ENCODE measurements at regions not wholly inside any gene's neighbourhood (a gene's known extent, or its start where the extent isn't known, plus 50 kb on each side); places are given as distances from the start of the nearest gene placed in this dataset.

GRCh38 chr4:14583331-14583730 lies 418.9 kb upstream of the CPEB2 start:
- Histone ChIP-seq H3K4me3 (no peak overlapping the region), H3K27me3 (no peaks in the 10 kb centered on the region), H3K36me3 (no peaks in the 10 kb centered on the region), H3K27ac (no peak overlapping the region), H3K4me1 (no peaks in the 10 kb centered on the region), H3K9me3 (no peaks in the 10 kb centered on the region)
- TF ChIP-seq POLR2A (IDR thresholded peaks at IDR 0.05) (no peak), CTCF (IDR thresholded peaks at IDR 0.05) (no peak), EP300 (IDR thresholded peaks at IDR 0.05) (no peak)
- DNase-seq (ENCODE audit: low spot score in 2 of 2) = no peak
- WGBS, 2 donors = 83 to 85% methylated on average over 2 of the region's 2 CpGs

GRCh38 chr4:14583752-14584151 lies 418.5 kb upstream of the CPEB2 start:
- DNase-seq (ENCODE audit: low spot score in 2 of 2) = no peak
- 89 to 92% methylated on average over 7 of the region's 7 CpGs for WGBS, 2 donors
- Histone ChIP-seq H3K27ac (no peak overlapping the region), H3K4me1 (no peaks in the 10 kb centered on the region), H3K27me3 (no peaks in the 10 kb centered on the region), H3K4me3 (no peak overlapping the region), H3K36me3 (no peaks in the 10 kb centered on the region), H3K9me3 (no peaks in the 10 kb centered on the region)
- no peak for TF ChIP-seq CTCF (IDR thresholded peaks at IDR 0.05)
- TF ChIP-seq EP300 (IDR thresholded peaks at IDR 0.05) = no peak
- no peak for TF ChIP-seq POLR2A (IDR thresholded peaks at IDR 0.05)

- Histone ChIP-seq H3K27me3 (no peaks in the 10 kb centered on the region), H3K9me3 (no peaks in the 10 kb centered on the region), H3K4me3 (no peak overlapping the region), H3K27ac (no peak overlapping the region), H3K36me3 (no peaks in the 10 kb centered on the region), H3K4me1 (no peaks in the 10 kb centered on the region)
- TF ChIP-seq POLR2A (IDR thresholded peaks at IDR 0.05) (no peak), EP300 (IDR thresholded peaks at IDR 0.05) (no peak), CTCF (IDR thresholded peaks at IDR 0.05) (no peak)
- no peak for DNase-seq (ENCODE audit: low spot score in 2 of 2)
- WGBS, 2 donors = 86 to 88% methylated on average over 2 of the region's 2 CpGs
These were observed 409.3 kb upstream of the CPEB2 start for GRCh38 chr4:14592950-14593349.

GRCh38 chr4:14596028-14596427 lies 406.3 kb upstream of the CPEB2 start:
- TF ChIP-seq POLR2A (IDR thresholded peaks at IDR 0.05) (no peak), CTCF (IDR thresholded peaks at IDR 0.05) (no peak), EP300 (IDR thresholded peaks at IDR 0.05) (no peak)
- no peak overlapping the region for H3K4me3 ChIP-seq

GRCh38 chr4:14596437-14596836 lies 405.8 kb upstream of the CPEB2 start:
- H3K36me3 ChIP-seq = no peaks in the 10 kb centered on the region
- no peak overlapping the region for H3K27ac ChIP-seq
- DNase-seq (ENCODE audit: low spot score in 2 of 2) = no peak
- 55 to 83% methylated on average over 2 of the region's 2 CpGs for WGBS, 2 donors
- no peaks in the 10 kb centered on the region for H3K9me3 ChIP-seq
- H3K4me1 ChIP-seq = no peaks in the 10 kb centered on the region
- no peaks in the 10 kb centered on the region for H3K27me3 ChIP-seq
- no peak overlapping the region for H3K4me3 ChIP-seq
- no peak for TF ChIP-seq CTCF (IDR thresholded peaks at IDR 0.05)
- no peak for TF ChIP-seq EP300 (IDR thresholded peaks at IDR 0.05)
- no peak for TF ChIP-seq POLR2A (IDR thresholded peaks at IDR 0.05)

More at GRCh38 chr4:14596028-14596427, 406.3 kb upstream of the CPEB2 start:
- no peaks in the 10 kb centered on the region for H3K4me1 ChIP-seq
- no peaks in the 10 kb centered on the region for H3K27me3 ChIP-seq
- H3K9me3 ChIP-seq = no peaks in the 10 kb centered on the region
- H3K27ac ChIP-seq = no peak overlapping the region
- DNase-seq (ENCODE audit: low spot score in 2 of 2) = no peak
- 40 to 45% methylated on average over 4 of the region's 4 CpGs for WGBS, 2 donors
- H3K36me3 ChIP-seq = no peaks in the 10 kb centered on the region

Measured in tibial nerve (tissue), 4 donors.